Mucosa of stomach (tissue), 1 donor: ENCODE measurements at regions not wholly inside any gene's neighbourhood (a gene's known extent, or its start where the extent isn't known, plus 50 kb on each side); places are given as distances from the start of the nearest gene placed in this dataset.

Source experiments
- H3K27me3 ChIP-seq: one replicate; pipeline ENCODE4 v1.7.0; 2013; ENCODE audit warnings: mild to moderate bottlenecking, low read length; ENCODE audit not compliant: control insufficient read depth, insufficient read depth
- H3K36me3 ChIP-seq: one replicate; pipeline ENCODE4 v1.7.0; 2013; ENCODE audit warnings: low read length; ENCODE audit not compliant: control insufficient read depth, insufficient read depth
- H3K4me1 ChIP-seq: one replicate; pipeline ENCODE4 v1.7.0; 2013; ENCODE audit warnings: mild to moderate bottlenecking, low read length; ENCODE audit not compliant: control insufficient read depth, insufficient read depth
- H3K4me3 ChIP-seq: one replicate; pipeline ENCODE4 v1.7.0; 2013; ENCODE audit warnings: low read length
- H3K9ac ChIP-seq: one replicate; pipeline ENCODE4 v1.7.0; 2013; ENCODE audit warnings: mild to moderate bottlenecking, low read length, moderate library complexity
- H3K9me3 ChIP-seq: one replicate; pipeline ENCODE4 v1.7.0; 2013; ENCODE audit warnings: mild to moderate bottlenecking, low read length, moderate library complexity; ENCODE audit not compliant: control insufficient read depth
- donor health status: Pancreatic carcinoma.

DNA sequence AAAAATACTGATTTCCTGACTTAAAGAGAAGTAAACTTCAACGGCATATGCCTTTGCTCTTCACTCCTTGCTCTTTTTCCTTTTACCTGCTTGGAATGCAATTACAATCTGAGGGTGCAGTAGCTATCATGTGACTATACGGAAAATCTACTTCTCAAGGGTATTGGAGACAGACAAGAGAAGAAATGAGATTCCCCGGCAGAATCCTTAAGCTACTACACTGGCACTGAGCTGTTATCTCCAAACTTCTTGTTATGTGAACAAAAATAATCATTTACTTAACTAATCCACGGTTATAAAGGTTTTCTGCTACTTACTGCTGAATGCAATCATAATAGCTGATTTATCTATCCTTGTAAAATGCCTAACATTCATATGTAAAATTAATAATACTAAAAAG, 118.0 kb upstream of the IFNG-AS1 start:
- H3K9ac ChIP-seq, result no peak overlapping the region
- H3K27me3 ChIP-seq, result no peaks in the 10 kb centered on the region
- no peaks in the 10 kb centered on the region for H3K36me3 ChIP-seq
- H3K9me3 ChIP-seq, result no peaks in the 10 kb centered on the region
- no peak overlapping the region for H3K4me3 ChIP-seq
- peaks cover 9% of the 10 kb centered on the region for H3K4me1 ChIP-seq

DNA sequence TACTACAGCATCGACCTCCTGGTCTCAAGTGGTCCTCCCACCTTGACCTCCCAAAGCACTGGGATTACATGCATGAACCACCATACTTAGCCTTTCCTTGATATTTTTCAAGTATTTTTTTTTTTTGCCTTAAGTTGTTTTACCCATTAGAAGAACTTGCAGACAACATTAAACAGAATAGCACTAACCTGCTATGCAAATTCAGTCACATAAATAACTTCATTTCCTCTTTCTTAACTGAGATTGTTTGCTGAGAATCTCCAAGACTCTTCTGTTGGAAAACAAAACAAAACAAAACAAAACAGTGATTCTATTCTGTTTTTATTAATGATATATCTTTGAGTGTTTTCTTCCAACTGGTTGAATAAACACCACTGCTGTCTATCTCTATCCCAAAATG, 115.9 kb upstream of the IFNG-AS1 start:
- Histone ChIP-seq H3K9me3 (no peaks in the 10 kb centered on the region), H3K9ac (no peak overlapping the region), H3K27me3 (no peaks in the 10 kb centered on the region), H3K4me1 (peaks cover 9% of the 10 kb centered on the region), H3K4me3 (no peak overlapping the region), H3K36me3 (no peaks in the 10 kb centered on the region)

GRCh38 chr12:67876305-67876915, 112.8 kb upstream of the IFNG-AS1 start:
- H3K36me3 ChIP-seq, result no peaks in the 10 kb centered on the region
- no peak overlapping the region for H3K9ac ChIP-seq
- no peaks in the 10 kb centered on the region for H3K9me3 ChIP-seq
- H3K4me1 ChIP-seq, result no peaks in the 10 kb centered on the region
- no peaks in the 10 kb centered on the region for H3K27me3 ChIP-seq
- H3K4me3 ChIP-seq, result no peak overlapping the region

GRCh38 chr12:67877727-67878126, 111.5 kb upstream of the IFNG-AS1 start:
- H3K36me3 ChIP-seq, result no peaks in the 10 kb centered on the region
- H3K4me1 ChIP-seq, result no peaks in the 10 kb centered on the region
- no peaks in the 10 kb centered on the region for H3K27me3 ChIP-seq
- H3K4me3 ChIP-seq, result no peak overlapping the region
- no peaks in the 10 kb centered on the region for H3K9me3 ChIP-seq
- H3K9ac ChIP-seq, result no peak overlapping the region

DNA sequence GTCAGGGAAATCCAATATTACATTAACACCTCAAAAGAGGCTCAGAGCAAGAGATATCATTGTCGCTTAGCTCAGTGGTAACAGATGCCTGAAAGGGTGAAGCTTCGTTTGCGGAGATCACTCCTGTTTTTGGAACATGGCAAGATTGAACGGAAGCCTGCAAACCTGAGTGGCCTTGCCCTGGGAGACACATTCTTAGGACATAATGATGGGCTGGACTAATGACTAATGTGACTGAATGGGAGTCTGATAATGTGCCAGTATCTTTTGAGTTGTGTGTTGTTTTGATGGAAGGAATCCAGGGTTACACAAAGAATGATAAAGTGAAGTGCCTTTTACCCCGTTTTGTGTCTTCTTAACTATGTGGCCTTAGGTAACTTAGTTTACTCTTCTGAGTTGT, 109.3 kb upstream of the IFNG-AS1 start:
- Histone ChIP-seq H3K9ac (no peak overlapping the region), H3K4me3 (no peak overlapping the region), H3K27me3 (no peaks in the 10 kb centered on the region), H3K9me3 (no peaks in the 10 kb centered on the region), H3K36me3 (no peaks in the 10 kb centered on the region), H3K4me1 (no peaks in the 10 kb centered on the region)

DNA sequence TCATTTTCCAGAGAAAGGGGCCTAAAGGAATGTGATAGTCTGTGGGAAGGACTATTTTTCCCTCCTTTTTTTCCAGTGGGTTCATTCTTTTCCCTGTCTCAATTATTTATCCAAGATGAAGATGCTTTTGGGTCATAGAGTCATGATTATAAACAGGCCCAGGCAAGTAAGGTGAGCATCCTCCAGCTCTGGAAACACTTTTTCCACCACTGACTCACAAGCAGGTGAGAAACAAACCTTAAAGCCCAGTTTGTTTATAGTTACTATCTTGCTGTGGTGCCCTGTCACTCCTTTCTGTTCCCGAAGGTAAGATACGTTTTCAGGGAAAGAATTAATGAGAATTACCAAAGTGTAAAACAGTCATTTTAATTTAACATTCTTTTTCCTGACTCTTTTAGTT, 107.7 kb upstream of the IFNG-AS1 start:
- H3K4me1 ChIP-seq, result no peaks in the 10 kb centered on the region

DNA sequence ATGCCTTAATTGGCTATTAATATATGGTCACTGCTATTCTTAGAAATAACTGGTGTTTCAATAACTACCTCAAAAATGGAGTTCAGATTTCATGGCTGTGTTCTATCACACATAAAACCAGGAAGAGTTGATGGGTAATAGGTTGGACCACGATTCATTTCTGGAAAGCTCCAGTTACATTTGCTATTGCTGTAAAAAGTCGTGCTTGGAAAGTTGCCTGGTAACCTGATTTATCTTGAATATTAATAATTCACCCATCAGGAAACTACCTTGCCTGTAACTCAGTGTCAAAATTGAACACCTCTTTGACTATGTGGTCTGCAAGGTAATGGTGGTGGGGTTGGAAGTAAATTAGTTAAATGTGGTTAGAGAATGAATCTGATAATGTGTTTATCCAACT, 104.7 kb upstream of the IFNG-AS1 start:
- no peak overlapping the region for H3K9ac ChIP-seq

More for the DNA sequence above, 107.7 kb upstream of the IFNG-AS1 start:
- H3K4me3 ChIP-seq, result no peak overlapping the region
- no peaks in the 10 kb centered on the region for H3K9me3 ChIP-seq
- no peaks in the 10 kb centered on the region for H3K27me3 ChIP-seq
- no peak overlapping the region for H3K9ac ChIP-seq
- no peaks in the 10 kb centered on the region for H3K36me3 ChIP-seq

DNA sequence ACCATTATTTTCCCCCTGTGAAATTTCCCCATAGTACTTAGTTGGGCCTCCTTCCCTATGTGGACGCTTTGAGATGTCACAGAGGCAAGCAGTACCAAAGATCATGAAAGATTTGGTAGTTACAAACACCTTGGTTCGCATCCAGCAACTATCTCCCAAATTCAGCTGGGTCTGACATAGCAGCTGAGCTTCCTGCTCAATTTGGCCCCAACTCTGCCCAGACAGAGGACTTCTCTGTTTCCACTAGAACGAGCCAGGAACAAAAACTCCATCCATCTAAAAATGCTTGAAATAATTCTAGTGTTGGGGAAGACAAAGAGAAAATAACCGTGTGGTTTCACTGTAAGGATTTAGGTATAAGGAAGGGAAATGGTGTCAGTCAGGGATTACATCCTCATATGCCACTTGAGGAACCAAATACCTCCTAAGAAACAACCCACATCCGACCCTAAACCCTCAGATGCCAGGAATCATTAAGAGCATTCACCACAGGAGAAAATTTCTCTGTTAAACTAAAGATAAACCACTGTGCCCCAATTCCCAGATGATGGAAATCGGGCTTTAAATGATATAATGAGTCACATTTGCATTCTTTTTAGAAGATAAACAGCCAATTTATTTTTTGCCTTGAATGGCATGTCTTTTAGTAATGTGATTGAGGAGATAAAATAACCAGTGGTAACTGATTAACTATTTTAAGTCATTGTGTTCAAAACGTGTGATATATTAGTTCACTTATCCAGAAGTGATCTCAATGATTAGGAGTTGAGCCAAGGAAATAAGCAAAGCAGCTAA, 103.7 kb upstream of the IFNG-AS1 start:
- Histone ChIP-seq H3K4me3 (no peak overlapping the region), H3K4me1 (peaks cover 5% of the 10 kb centered on the region), H3K9me3 (no peaks in the 10 kb centered on the region), H3K27me3 (no peaks in the 10 kb centered on the region), H3K9ac (no peak overlapping the region), H3K36me3 (no peaks in the 10 kb centered on the region)

More for the DNA sequence above, 104.7 kb upstream of the IFNG-AS1 start:
- Histone ChIP-seq H3K4me1 (no peaks in the 10 kb centered on the region), H3K27me3 (no peaks in the 10 kb centered on the region), H3K36me3 (no peaks in the 10 kb centered on the region), H3K4me3 (no peak overlapping the region), H3K9me3 (no peaks in the 10 kb centered on the region)

DNA sequence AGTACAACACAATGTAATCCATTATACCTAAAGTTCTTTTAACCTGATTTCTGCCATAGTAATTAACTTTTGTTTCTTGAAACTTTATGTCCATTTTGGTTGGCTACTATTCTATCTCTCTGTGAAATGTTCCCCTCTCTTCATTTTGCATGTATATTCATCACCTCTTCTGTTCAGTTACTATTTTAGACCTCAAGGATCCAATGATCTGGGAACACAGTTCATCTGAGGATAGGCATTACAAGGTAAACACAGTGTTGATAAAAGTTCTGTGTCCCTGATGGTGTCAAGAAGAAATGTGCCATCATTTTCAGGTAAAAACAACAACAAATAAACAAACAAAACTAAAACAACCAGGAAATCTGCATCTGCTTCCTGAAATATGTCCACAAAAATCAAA, 102.2 kb upstream of the IFNG-AS1 start:
- H3K9ac ChIP-seq, result no peak overlapping the region
- no peaks in the 10 kb centered on the region for H3K27me3 ChIP-seq
- H3K36me3 ChIP-seq, result no peaks in the 10 kb centered on the region
- H3K4me1 ChIP-seq, result peaks cover 7% of the 10 kb centered on the region
- no peaks in the 10 kb centered on the region for H3K9me3 ChIP-seq
- no peak overlapping the region for H3K4me3 ChIP-seq

DNA sequence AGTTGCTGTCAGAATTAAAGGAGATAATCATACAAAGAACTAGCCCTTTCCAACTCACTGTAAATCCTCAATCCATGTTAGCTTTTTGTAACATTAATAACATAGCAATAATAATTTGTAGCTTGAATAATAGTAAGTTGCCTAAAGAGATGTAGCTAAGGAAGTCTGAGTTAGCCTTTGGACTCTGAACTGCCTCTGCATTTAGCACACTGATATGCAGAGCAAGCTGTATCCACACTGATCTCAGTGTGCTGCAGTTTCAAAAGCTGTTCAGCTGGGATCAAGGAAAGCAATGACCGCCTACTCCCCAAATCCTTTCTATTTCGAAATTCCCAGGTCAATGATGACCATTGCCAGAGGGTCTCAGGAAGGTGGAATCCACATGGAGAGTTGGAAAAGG, 99.3 kb upstream of the IFNG-AS1 start:
- H3K27me3 ChIP-seq, result no peaks in the 10 kb centered on the region
- no peaks in the 10 kb centered on the region for H3K36me3 ChIP-seq
- no peak overlapping the region for H3K9ac ChIP-seq
- peaks cover 7% of the 10 kb centered on the region for H3K4me1 ChIP-seq
- H3K9me3 ChIP-seq, result no peaks in the 10 kb centered on the region
- H3K4me3 ChIP-seq, result no peak overlapping the region

DNA sequence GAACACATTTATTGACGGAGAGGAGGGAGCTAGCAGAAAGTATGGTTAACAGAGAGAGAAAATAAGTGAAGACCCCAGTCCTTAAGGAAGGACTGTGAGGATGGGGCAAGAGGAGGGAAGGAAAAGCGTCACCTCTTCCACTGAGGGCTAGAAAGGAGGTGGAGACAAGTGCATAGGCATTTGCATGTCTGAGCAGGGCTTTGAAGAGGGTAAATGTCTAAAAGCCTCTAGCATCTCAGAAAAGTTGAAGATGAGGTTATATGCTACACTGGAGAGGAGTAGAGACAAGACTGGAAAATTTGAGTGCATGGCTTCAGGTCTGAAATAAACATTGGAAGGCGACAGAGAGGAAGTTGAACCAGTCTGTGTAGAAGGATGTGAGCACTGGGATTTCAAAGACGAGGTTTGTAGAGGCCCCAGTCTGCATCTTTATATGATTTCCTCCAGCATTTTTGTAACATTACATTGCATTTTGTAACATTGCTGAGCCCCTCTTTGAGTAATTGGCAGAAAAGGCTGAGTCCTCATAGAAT, 98.5 kb upstream of the IFNG-AS1 start:
- Histone ChIP-seq H3K36me3 (no peaks in the 10 kb centered on the region), H3K9me3 (no peaks in the 10 kb centered on the region), H3K4me1 (peaks cover 7% of the 10 kb centered on the region), H3K4me3 (no peak overlapping the region), H3K9ac (no peak overlapping the region), H3K27me3 (no peaks in the 10 kb centered on the region)

- H3K4me3 ChIP-seq, result no peak overlapping the region
- H3K36me3 ChIP-seq, result no peaks in the 10 kb centered on the region
- H3K27me3 ChIP-seq, result no peaks in the 10 kb centered on the region
- no peaks in the 10 kb centered on the region for H3K9me3 ChIP-seq
- H3K9ac ChIP-seq, result no peak overlapping the region
- peaks cover 7% of the 10 kb centered on the region for H3K4me1 ChIP-seq
Measured at GRCh38 chr12:67891596-67891995, 97.7 kb upstream of the IFNG-AS1 start.
